ENCODE measurements at regions not wholly inside any gene's neighbourhood (a gene's known extent, or its start where the extent isn't known, plus 50 kb on each side); places are given as distances from the start of the nearest gene placed in this dataset.

DNA sequence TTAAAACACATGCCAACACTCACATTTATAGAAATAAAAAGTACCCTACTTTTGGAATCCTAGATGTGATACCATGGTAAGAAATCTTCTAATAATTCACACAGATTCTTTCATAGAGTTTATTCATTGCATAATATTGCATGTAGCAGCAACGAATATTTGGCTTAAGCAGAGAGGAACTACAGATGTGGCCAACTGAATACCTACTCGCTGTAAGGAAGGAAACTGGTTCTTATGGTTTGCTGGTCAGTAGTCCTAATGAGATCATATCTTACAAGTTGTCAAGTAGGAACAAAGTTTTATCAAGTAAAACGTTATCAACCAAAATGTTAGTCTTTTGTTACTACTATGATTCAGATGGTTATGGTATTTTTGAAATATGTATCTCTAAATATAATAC, 996.1 kb downstream of the PDHA2 start:
- H3K4me1 ChIP-seq: no peaks in the 10 kb centered on the region
- TF ChIP-seq, protein P1, sequence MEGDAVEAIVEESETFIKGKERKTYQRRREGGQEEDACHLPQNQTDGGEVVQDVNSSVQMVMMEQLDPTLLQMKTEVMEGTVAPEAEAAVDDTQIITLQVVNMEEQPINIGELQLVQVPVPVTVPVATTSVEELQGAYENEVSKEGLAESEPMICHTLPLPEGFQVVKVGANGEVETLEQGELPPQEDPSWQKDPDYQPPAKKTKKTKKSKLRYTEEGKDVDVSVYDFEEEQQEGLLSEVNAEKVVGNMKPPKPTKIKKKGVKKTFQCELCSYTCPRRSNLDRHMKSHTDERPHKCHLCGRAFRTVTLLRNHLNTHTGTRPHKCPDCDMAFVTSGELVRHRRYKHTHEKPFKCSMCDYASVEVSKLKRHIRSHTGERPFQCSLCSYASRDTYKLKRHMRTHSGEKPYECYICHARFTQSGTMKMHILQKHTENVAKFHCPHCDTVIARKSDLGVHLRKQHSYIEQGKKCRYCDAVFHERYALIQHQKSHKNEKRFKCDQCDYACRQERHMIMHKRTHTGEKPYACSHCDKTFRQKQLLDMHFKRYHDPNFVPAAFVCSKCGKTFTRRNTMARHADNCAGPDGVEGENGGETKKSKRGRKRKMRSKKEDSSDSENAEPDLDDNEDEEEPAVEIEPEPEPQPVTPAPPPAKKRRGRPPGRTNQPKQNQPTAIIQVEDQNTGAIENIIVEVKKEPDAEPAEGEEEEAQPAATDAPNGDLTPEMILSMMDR (IDR thresholded peaks at IDR 0.05): no peak
- TF ChIP-seq POLR2A (IDR thresholded peaks at IDR 0.05): no peak
- H3K4me3 ChIP-seq: no peak overlapping the region
- DNase-seq (no peak), ATAC-seq (no peak)
- no peaks in the 10 kb centered on the region for H3K36me3 ChIP-seq (replicated peaks in 1 of 2; ENCODE audit: insufficient read depth in 1 of 2, low read depth in 2 of 2)
- intact Hi-C loops (cut with DNase I): no loop called here
- H3K9me3 ChIP-seq: no peaks in the 10 kb centered on the region
- 41 to 42% methylated on average over 3 of the region's 3 CpGs for WGBS, 2 donors
- no peak overlapping the region for H3K27ac ChIP-seq
- no peaks in the 10 kb centered on the region for H3K27me3 ChIP-seq

DNA sequence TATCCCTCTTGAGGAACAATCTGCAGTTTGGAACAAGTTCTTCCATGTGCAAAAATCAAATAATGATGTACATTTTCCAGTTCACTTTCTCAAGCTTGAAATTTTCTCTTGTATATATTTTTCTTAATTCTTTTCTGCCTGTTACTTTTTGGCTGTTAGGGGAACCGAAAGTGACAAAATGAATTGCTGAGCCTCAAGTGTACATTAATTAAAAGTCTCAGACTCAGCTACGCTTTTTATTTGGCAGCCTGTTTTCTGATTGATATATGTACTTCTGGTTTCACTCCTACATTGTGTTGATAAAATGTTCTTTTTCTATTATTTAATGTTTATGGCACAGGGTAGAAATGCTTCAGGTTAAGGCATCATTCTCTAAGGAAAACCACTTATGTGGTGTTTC, 999.5 kb downstream of the PDHA2 start:
- Histone ChIP-seq H3K27ac (no peak overlapping the region), H3K4me3 (no peak overlapping the region), H3K27me3 (no peaks in the 10 kb centered on the region), H3K4me1 (no peaks in the 10 kb centered on the region), H3K9me3 (no peaks in the 10 kb centered on the region), H3K36me3 (replicated peaks in 1 of 2; ENCODE audit: insufficient read depth in 1 of 2, low read depth in 2 of 2) (no peaks in the 10 kb centered on the region)
- TF ChIP-seq POLR2A (IDR thresholded peaks at IDR 0.05): no peak
- TF ChIP-seq, protein P1 (IDR thresholded peaks at IDR 0.05): no peak
- 72 to 75% methylated on average over 2 of the region's 2 CpGs for WGBS, 2 donors
- DNase-seq: no peak
- no peak for ATAC-seq
- intact Hi-C loops (cut with DNase I): no loop called here

DNA sequence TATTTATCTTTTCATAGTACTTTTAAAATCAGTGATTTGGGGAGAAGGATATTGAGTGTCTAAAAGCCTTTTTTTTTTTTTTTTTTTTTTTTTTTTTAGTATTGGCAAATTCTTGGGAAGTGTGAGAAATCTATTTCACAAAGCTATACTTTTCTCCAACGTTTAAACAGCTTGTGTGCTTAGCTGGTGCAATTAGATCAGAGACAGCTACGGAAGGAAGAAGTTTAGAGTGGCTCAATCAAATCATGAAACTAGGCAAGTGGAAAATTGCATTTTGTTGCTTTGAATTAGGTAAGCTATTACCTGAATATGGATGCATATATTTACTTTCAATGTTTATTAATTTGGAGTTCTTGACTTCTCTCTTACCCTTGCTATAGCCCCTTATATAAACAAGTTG, 1001.9 kb downstream of the PDHA2 start:
- Histone ChIP-seq H3K36me3 (replicated peaks in 1 of 2; ENCODE audit: insufficient read depth in 1 of 2, low read depth in 2 of 2) (no peaks in the 10 kb centered on the region), H3K27ac (no peak overlapping the region), H3K4me1 (no peaks in the 10 kb centered on the region), H3K9me3 (no peaks in the 10 kb centered on the region), H3K27me3 (no peaks in the 10 kb centered on the region), H3K4me3 (no peak overlapping the region)
- DNase-seq (no peak), ATAC-seq (no peak)
- no peak for TF ChIP-seq POLR2A (IDR thresholded peaks at IDR 0.05)
- TF ChIP-seq, protein P1 (IDR thresholded peaks at IDR 0.05): no peak
- intact Hi-C loops (cut with DNase I): no loop called here
- WGBS, 2 donors: 42 to 49% methylated on average over 2 of the region's 2 CpGs

DNA sequence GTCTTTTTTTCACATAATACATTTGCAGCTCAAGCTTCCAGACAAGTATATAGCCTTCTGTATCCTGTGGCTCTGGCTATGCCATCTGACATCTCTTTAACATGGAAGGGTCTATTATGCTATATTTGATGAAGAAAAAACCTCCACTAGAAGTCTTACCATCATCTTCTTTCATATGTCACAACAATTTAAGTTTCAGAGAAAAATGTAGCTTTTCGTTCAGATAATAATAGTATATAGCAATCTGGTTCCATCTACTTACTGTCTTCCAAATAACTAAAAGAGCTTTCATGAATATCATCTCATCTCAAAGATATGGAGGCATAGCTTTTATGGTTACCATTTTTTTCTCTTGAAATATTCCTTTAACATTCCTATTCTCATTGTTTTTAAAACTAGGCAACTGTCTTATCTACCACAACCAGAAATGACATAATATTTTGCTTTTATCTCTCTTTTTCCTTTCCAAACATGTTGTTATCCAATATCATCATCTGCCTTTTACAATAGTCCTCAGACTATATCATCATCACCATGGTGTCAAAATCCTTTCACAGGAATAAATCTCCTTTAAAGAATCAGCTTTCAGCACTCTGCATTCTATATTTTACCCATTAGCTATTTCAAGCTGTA, 1005.1 kb downstream of the PDHA2 start:
- Histone ChIP-seq H3K4me1 (no peaks in the 10 kb centered on the region), H3K27me3 (no peaks in the 10 kb centered on the region), H3K9me3 (no peaks in the 10 kb centered on the region), H3K36me3 (replicated peaks in 1 of 2; ENCODE audit: insufficient read depth in 1 of 2, low read depth in 2 of 2) (no peaks in the 10 kb centered on the region), H3K4me3 (no peak overlapping the region), H3K27ac (no peak overlapping the region)
- ATAC-seq (no peak), DNase-seq (no peak)
- TF ChIP-seq POLR2A (IDR thresholded peaks at IDR 0.05): no peak
- TF ChIP-seq, protein P1 (IDR thresholded peaks at IDR 0.05): no peak
- WGBS, 2 donors: 55 to 58% methylated on average over 1 of the region's 1 CpG
- intact Hi-C loops (cut with DNase I): no loop called here

DNA sequence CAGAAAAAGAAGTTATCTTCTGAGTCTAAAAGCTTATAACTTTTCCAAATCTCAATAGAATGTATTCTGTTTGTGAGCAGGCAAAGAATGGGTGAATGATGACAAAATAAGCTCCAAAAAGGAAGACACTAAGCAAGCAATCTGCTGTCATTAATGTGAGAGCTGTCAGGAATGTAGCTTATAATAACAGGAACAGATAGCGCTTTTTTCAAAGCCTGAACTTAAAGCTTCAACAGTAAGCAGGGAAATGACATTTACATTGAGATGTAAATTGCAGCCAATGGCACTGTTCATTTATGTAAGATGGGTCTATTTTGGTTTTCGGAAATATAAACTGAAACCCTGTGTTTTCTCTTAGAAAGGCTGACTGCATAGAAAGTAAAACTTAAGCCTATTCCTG, 1005.9 kb downstream of the PDHA2 start:
- ATAC-seq: no peak

More for the DNA sequence above, 1005.9 kb downstream of the PDHA2 start:
- no peaks in the 10 kb centered on the region for H3K27me3 ChIP-seq
- WGBS, 2 donors: 78% methylated on average over 2 of the region's 2 CpGs
- no peak for TF ChIP-seq POLR2A (IDR thresholded peaks at IDR 0.05)
- TF ChIP-seq, protein P1 (IDR thresholded peaks at IDR 0.05): no peak
- no peak overlapping the region for H3K4me3 ChIP-seq
- intact Hi-C loops (cut with DNase I): no loop called here
- H3K27ac ChIP-seq: no peak overlapping the region
- H3K36me3 ChIP-seq (replicated peaks in 1 of 2; ENCODE audit: insufficient read depth in 1 of 2, low read depth in 2 of 2): no peaks in the 10 kb centered on the region
- H3K9me3 ChIP-seq: no peaks in the 10 kb centered on the region
- no peak for DNase-seq
- H3K4me1 ChIP-seq: no peaks in the 10 kb centered on the region

Data from body of pancreas (tissue), 4 donors.